Amniotic stem cell (primary cell): ENCODE measurements at regions not wholly inside any gene's neighbourhood (a gene's known extent, or its start where the extent isn't known, plus 50 kb on each side); places are given as distances from the start of the nearest gene placed in this dataset.

Experiments
- DNase-seq: peaks from one replicate; lab custom pipeline; 2025; lab: John Stamatoyannopoulos, UW

- DNase-seq, result no peak
Observed at GRCh38 chr6:98546376-98546775, 288.0 kb upstream of the POU3F2 start.

- no peak for DNase-seq
Observed at GRCh38 chr6:98547151-98547550, 287.2 kb upstream of the POU3F2 start.

GRCh38 chr6:98547634-98548033, 286.7 kb upstream of the POU3F2 start:
- DNase-seq, result no peak

GRCh38 chr6:98548301-98548700, 286.1 kb upstream of the POU3F2 start:
- no peak for DNase-seq

GRCh38 chr6:98560418-98560817, 274.0 kb upstream of the POU3F2 start:
- DNase-seq, result no peak

- no peak for DNase-seq
Observed at GRCh38 chr6:98560841-98561240, 273.5 kb upstream of the POU3F2 start.

GRCh38 chr6:98566126-98566525, 268.2 kb upstream of the POU3F2 start:
- no peak for DNase-seq

- DNase-seq, result no peak
Observed at GRCh38 chr6:98572579-98572978, 261.8 kb upstream of the POU3F2 start.

GRCh38 chr6:98574984-98575383, 259.4 kb upstream of the POU3F2 start:
- no peak for DNase-seq

- DNase-seq, result no peak
Observed at GRCh38 chr6:98576791-98577190, 257.6 kb upstream of the POU3F2 start.

GRCh38 chr6:98578016-98578415, 256.4 kb upstream of the POU3F2 start:
- no peak for DNase-seq

GRCh38 chr6:98579079-98579478, 255.3 kb upstream of the POU3F2 start:
- no peak for DNase-seq

GRCh38 chr6:98579941-98580340, 254.4 kb upstream of the POU3F2 start:
- no peak for DNase-seq

GRCh38 chr6:98581705-98582104, 252.7 kb upstream of the POU3F2 start:
- DNase-seq, result no peak

GRCh38 chr6:98583506-98583905, 250.9 kb upstream of the POU3F2 start:
- DNase-seq, result no peak

GRCh38 chr6:98586163-98586562, 248.2 kb upstream of the POU3F2 start:
- DNase-seq, result no peak

- DNase-seq, result no peak
Observed at GRCh38 chr6:98587555-98587954, 246.8 kb upstream of the POU3F2 start.

- DNase-seq, result no peak
Observed at GRCh38 chr6:98589536-98589935, 244.8 kb upstream of the POU3F2 start.

- DNase-seq, result no peak
Observed at GRCh38 chr6:98590136-98590681, 244.2 kb upstream of the POU3F2 start.

- no peak for DNase-seq
Observed at GRCh38 chr6:98590997-98591396, 243.4 kb upstream of the POU3F2 start.

- no peak for DNase-seq
Observed at GRCh38 chr6:98593676-98594075, 240.7 kb upstream of the POU3F2 start.

- DNase-seq, result no peak
Observed at GRCh38 chr6:98601716-98602115, 232.7 kb upstream of the POU3F2 start.

GRCh38 chr6:98605705-98606104, 228.7 kb upstream of the POU3F2 start:
- DNase-seq, result no peak

- DNase-seq, result no peak
Observed at GRCh38 chr6:98627129-98627775, 207.1 kb upstream of the POU3F2 start.
